HEK293T (cell line): ENCODE measurements at regions not wholly inside any gene's neighbourhood (a gene's known extent, or its start where the extent isn't known, plus 50 kb on each side); places are given as distances from the start of the nearest gene placed in this dataset.

Source experiments
- CTCF ChIA-PET: fragments of 350-600 bp; formaldehyde crosslinking; extraction: SDS; loops from one replicate; lab custom pipeline; 2021; ENCODE audit warnings: antibody characterized with exemption, inconsistent platforms; lab: Yijun Ruan, JAX
- POLR2A ChIA-PET: fragments of 350-600 bp; formaldehyde crosslinking; extraction: SDS; loops from one replicate; lab custom pipeline; 2020; ENCODE audit warnings: antibody characterized with exemption, inconsistent platforms; lab: Yijun Ruan, JAX
- DNase-seq: peaks from one replicate; pipeline ENCODE4 v3.0.0; 2012; ENCODE audit warnings: mixed read lengths; ENCODE audit errors: extremely low spot score
- ARNT ChIP-seq: fragments of 450-650 bp; IDR thresholded peaks from 2 replicates; pipeline ENCODE4 v1.6.1; 2017; ENCODE audit warnings: mild to moderate bottlenecking
- BHLHE40 ChIP-seq: fragments of 450-650 bp; IDR thresholded peaks from 2 replicates; pipeline ENCODE4 v1.6.1; 2016; ENCODE audit warnings: mild to moderate bottlenecking, moderate library complexity, borderline replicate concordance
- CTBP1 ChIP-seq: fragments of 450-650 bp; IDR thresholded peaks from 2 replicates; pipeline ENCODE4 v1.6.1; 2016; ENCODE audit warnings: borderline replicate concordance
- ELF4 ChIP-seq: fragments of 450-650 bp; IDR thresholded peaks from 2 replicates; pipeline ENCODE4 v1.6.1; 2017; ENCODE audit warnings: antibody characterized with exemption
- FOXA1 ChIP-seq: fragments of 450-650 bp; IDR thresholded peaks from 2 replicates; pipeline ENCODE4 v1.6.1; 2016; ENCODE audit warnings: mild to moderate bottlenecking
- FOXK2 ChIP-seq: fragments of 450-650 bp; IDR thresholded peaks from 2 replicates; pipeline ENCODE4 v1.6.1; 2016; ENCODE audit warnings: mild to moderate bottlenecking
- FOXM1 ChIP-seq: fragments of 450-650 bp; IDR thresholded peaks from 2 replicates; pipeline ENCODE4 v1.6.1; 2017; ENCODE audit warnings: mild to moderate bottlenecking, borderline replicate concordance
- HDGF ChIP-seq: fragments of 450-650 bp; IDR thresholded peaks from 2 replicates; pipeline ENCODE4 v1.6.1; 2017; ENCODE audit warnings: antibody characterized with exemption, borderline replicate concordance
- L3MBTL2 ChIP-seq: fragments of 450-650 bp; conservative IDR thresholded peaks from 2 replicates; pipeline ENCODE4 v1.6.1; 2016; ENCODE audit warnings: mild to moderate bottlenecking
- LEF1 ChIP-seq: fragments of 450-650 bp; IDR thresholded peaks from 2 replicates; pipeline ENCODE4 v1.6.1; 2017; ENCODE audit warnings: mild to moderate bottlenecking, borderline replicate concordance
- NFRKB ChIP-seq: fragments of 450-650 bp; IDR thresholded peaks from 2 replicates; pipeline ENCODE4 v1.6.1; 2016; ENCODE audit warnings: mild to moderate bottlenecking, moderate library complexity
- PKNOX1 ChIP-seq: fragments of 450-650 bp; IDR thresholded peaks from 2 replicates; pipeline ENCODE4 v1.6.1; 2016
- SP1 ChIP-seq: fragments of 450-650 bp; IDR thresholded peaks from 2 replicates; pipeline ENCODE4 v1.6.1; 2017
- SUZ12 ChIP-seq: fragments of 450-650 bp; IDR thresholded peaks from 2 replicates; pipeline ENCODE4 v1.6.1; 2016; ENCODE audit warnings: mild to moderate bottlenecking
- TARDBP ChIP-seq: fragments of 450-650 bp; IDR thresholded peaks from 2 replicates; pipeline ENCODE4 v1.6.1; 2016
- ZNF384 ChIP-seq: fragments of 450-650 bp; IDR thresholded peaks from 2 replicates; pipeline ENCODE4 v1.6.1; 2016

- CTCF ChIA-PET: interaction anchor here (0.6 kb wide), 1 partner anchor 245 kb away, joined by 8 read pairs; no protein-coding TSS in a partner anchor
- DNase-seq: no peak
- POLR2A ChIA-PET: no interaction called here
- TF ChIP-seq ZNF384: no peak
- no peak for TF ChIP-seq NFRKB
- no peak for TF ChIP-seq FOXK2
- TF ChIP-seq FOXM1: no peak
- TF ChIP-seq FOXA1: no peak
- TF ChIP-seq BHLHE40: no peak
- TF ChIP-seq SP1: no peak
- no peak for TF ChIP-seq HDGF
- no peak for TF ChIP-seq PKNOX1
- no peak for TF ChIP-seq TARDBP
- no peak for TF ChIP-seq L3MBTL2
- TF ChIP-seq LEF1: no peak
- no peak for TF ChIP-seq ARNT
- TF ChIP-seq CTBP1: no peak
- no peak for TF ChIP-seq ELF4
- TF ChIP-seq SUZ12: no peak
These were observed 262.6 kb downstream of the ABHD5 start for GRCh38 chr3:43953380-43953779.

GRCh38 chr3:43953814-43954692 lies 263.3 kb downstream of the ABHD5 start:
- ChIA-PET POLR2A (no interaction called here), CTCF (interaction anchor here (0.6 kb wide), 1 partner anchor 245 kb away, joined by 8 read pairs; no protein-coding TSS in a partner anchor)
- TF ChIP-seq HDGF (no peak), BHLHE40 (no peak), CTBP1 (no peak), SUZ12 (no peak), NFRKB (no peak), PKNOX1 (no peak), LEF1 (no peak), ZNF384 (no peak), FOXA1 (no peak), FOXK2 (no peak), ARNT (no peak), TARDBP (no peak), ELF4 (no peak), L3MBTL2 (no peak)
- no peak for DNase-seq

GRCh38 chr3:43956945-43957344 lies 266.2 kb downstream of the ABHD5 start:
- ChIA-PET POLR2A (no interaction called here), CTCF (interaction anchor here (0.7 kb wide), 1 partner anchor 12 kb away, joined by 3 read pairs; no protein-coding TSS in a partner anchor)
- no peak for DNase-seq
- TF ChIP-seq ZNF384 (no peak), HDGF (no peak), FOXM1 (no peak), SUZ12 (no peak), FOXK2 (no peak), PKNOX1 (no peak), TARDBP (no peak), FOXA1 (no peak), CTBP1 (no peak), ARNT (no peak), BHLHE40 (no peak), NFRKB (no peak), L3MBTL2 (no peak)

GRCh38 chr3:43957553-43957952 lies 266.8 kb downstream of the ABHD5 start:
- DNase-seq: no peak
- CTCF ChIA-PET: no interaction called here
- TF ChIP-seq PKNOX1: no peak
- TF ChIP-seq ARNT: no peak
- TF ChIP-seq FOXM1: no peak
- no peak for TF ChIP-seq FOXK2
- no peak for TF ChIP-seq BHLHE40
- TF ChIP-seq SUZ12: no peak
- no peak for TF ChIP-seq FOXA1
- POLR2A ChIA-PET: no interaction called here

GRCh38 chr3:43958005-43958770 lies 267.4 kb downstream of the ABHD5 start:
- DNase-seq: no peak
- CTCF ChIA-PET: no interaction called here
- TF ChIP-seq L3MBTL2 (no peak), HDGF (no peak), CTBP1 (no peak), ELF4 (no peak), BHLHE40 (no peak), NFRKB (no peak), ARNT (no peak), PKNOX1 (no peak), FOXA1 (no peak), LEF1 (no peak)
- POLR2A ChIA-PET: no interaction called here
